Calu3 (cell line): ENCODE measurements at regions not wholly inside any gene's neighbourhood (a gene's known extent, or its start where the extent isn't known, plus 50 kb on each side); places are given as distances from the start of the nearest gene placed in this dataset.
A peak's percentile ranks its signal among the peaks of the same experiment; 100 is the strongest.

ENCODE experiments used
- BruUV-seq: library from RNA; stranded (reverse); fragments of 400-500 nt; replicated peaks from 2 replicates; lab custom pipeline; 2021; lab: Mats Ljungman, UMichigan
- CTCF ChIA-PET: fragments of 300-600 bp; sonication (Branson Sonifier 250); formaldehyde crosslinking; loops from one replicate; lab custom pipeline; 2022; ENCODE audit warnings: antibody characterized with exemption; lab: Charles Lee
- DNase-seq: peaks from one replicate; pipeline ENCODE4 v3.0.0; 2022
- H3K27ac Mint-ChIP-seq: one replicate; pipeline ENCODE4 v1.8.0; 2022; ENCODE audit warnings: mixed read lengths; ENCODE audit not compliant: unreplicated experiment
- H3K27me3 Mint-ChIP-seq: one replicate; pipeline ENCODE4 v1.8.0; 2022; ENCODE audit warnings: mixed read lengths; ENCODE audit not compliant: unreplicated experiment
- H3K36me3 Mint-ChIP-seq: one replicate; pipeline ENCODE4 v1.8.0; 2022; ENCODE audit warnings: mild to moderate bottlenecking, moderate library complexity, mixed read lengths; ENCODE audit not compliant: insufficient read depth, unreplicated experiment
- H3K4me1 Mint-ChIP-seq: one replicate; pipeline ENCODE4 v1.8.0; 2022; ENCODE audit warnings: mild to moderate bottlenecking, low read depth, mixed read lengths; ENCODE audit not compliant: unreplicated experiment
- H3K4me3 Mint-ChIP-seq: one replicate; pipeline ENCODE4 v1.8.0; 2022; ENCODE audit warnings: mild to moderate bottlenecking, low read depth, moderate library complexity, mixed read lengths; ENCODE audit not compliant: unreplicated experiment
- H3K9me3 Mint-ChIP-seq: one replicate; pipeline ENCODE4 v1.8.0; 2022; ENCODE audit warnings: low read depth, mixed read lengths; ENCODE audit not compliant: unreplicated experiment
- CTCF ChIP-seq: fragments of 200-600 bp; IDR thresholded peaks from one replicate; pipeline ENCODE4 v1.8.0; 2022; ENCODE audit warnings: antibody characterized with exemption; ENCODE audit not compliant: unreplicated experiment
- intact Hi-C: fragments of 100-400 bp; cut with micrococcal nuclease; formaldehyde crosslinking; loops from one replicate; pipeline ENCODE4 v1.10.0; 2022; ENCODE audit not compliant: unreplicated experiment

- CTCF ChIA-PET = no interaction called here
- Mint-ChIP-seq H3K36me3 (no peaks in the 10 kb centered on the region), H3K27ac (no peak overlapping the region), H3K4me3 (no peak overlapping the region), H3K4me1 (no peaks in the 10 kb centered on the region), H3K27me3 (no peaks in the 10 kb centered on the region), H3K9me3 (no peaks in the 10 kb centered on the region)
- intact Hi-C loops = no loop called here
- no peak for DNase-seq
- TF ChIP-seq CTCF = no peak
- BruUV-seq = no TSS peak
Measured at GRCh38 chr5:166324372-166324771, 1967.1 kb upstream of the WWC1 start.

- Mint-ChIP-seq H3K9me3 (peaks cover 2% of the 10 kb centered on the region), H3K4me3 (no peak overlapping the region), H3K27ac (no peak overlapping the region), H3K4me1 (peaks cover 18% of the 10 kb centered on the region), H3K27me3 (no peaks in the 10 kb centered on the region), H3K36me3 (no peaks in the 10 kb centered on the region)
- CTCF ChIA-PET = no interaction called here
- DNase-seq = no peak
- TF ChIP-seq CTCF = no peak
- intact Hi-C loops = no loop called here
- no TSS peak for BruUV-seq
Measured at GRCh38 chr5:166329149-166329800, 1962.2 kb upstream of the WWC1 start.

- no TSS peak for BruUV-seq
- H3K4me1 Mint-ChIP-seq = peaks cover 18% of the 10 kb centered on the region
- TF ChIP-seq CTCF = no peak
- H3K27me3 Mint-ChIP-seq = no peaks in the 10 kb centered on the region
- peak; percentile 32 for DNase-seq
- peaks cover 2% of the 10 kb centered on the region for H3K9me3 Mint-ChIP-seq
- CTCF ChIA-PET = no interaction called here
- intact Hi-C loops = loop anchor here (5.0 kb wide), 1 partner anchor 113 kb away; no protein-coding TSS in a partner anchor
- no peak overlapping the region for H3K27ac Mint-ChIP-seq
- H3K4me3 Mint-ChIP-seq = no peak overlapping the region
- H3K36me3 Mint-ChIP-seq = no peaks in the 10 kb centered on the region
Measured at GRCh38 chr5:166330036-166330435, 1961.4 kb upstream of the WWC1 start.

GRCh38 chr5:166331521-166331920 lies 1959.9 kb upstream of the WWC1 start:
- H3K36me3 Mint-ChIP-seq = no peaks in the 10 kb centered on the region
- H3K4me3 Mint-ChIP-seq = no peak overlapping the region
- H3K9me3 Mint-ChIP-seq = peaks cover 2% of the 10 kb centered on the region
- H3K4me1 Mint-ChIP-seq = peaks cover 18% of the 10 kb centered on the region
- H3K27me3 Mint-ChIP-seq = no peaks in the 10 kb centered on the region
- no peak for DNase-seq
- CTCF ChIA-PET = no interaction called here
- no TSS peak for BruUV-seq
- TF ChIP-seq CTCF = no peak
- no peak overlapping the region for H3K27ac Mint-ChIP-seq
- intact Hi-C loops = loop anchor here (5.0 kb wide), 1 partner anchor 114 kb away; no protein-coding TSS in a partner anchor
